ENCODE measurements at regions not wholly inside any gene's neighbourhood (a gene's known extent, or its start where the extent isn't known, plus 50 kb on each side); places are given as distances from the start of the nearest gene placed in this dataset.

DNA sequence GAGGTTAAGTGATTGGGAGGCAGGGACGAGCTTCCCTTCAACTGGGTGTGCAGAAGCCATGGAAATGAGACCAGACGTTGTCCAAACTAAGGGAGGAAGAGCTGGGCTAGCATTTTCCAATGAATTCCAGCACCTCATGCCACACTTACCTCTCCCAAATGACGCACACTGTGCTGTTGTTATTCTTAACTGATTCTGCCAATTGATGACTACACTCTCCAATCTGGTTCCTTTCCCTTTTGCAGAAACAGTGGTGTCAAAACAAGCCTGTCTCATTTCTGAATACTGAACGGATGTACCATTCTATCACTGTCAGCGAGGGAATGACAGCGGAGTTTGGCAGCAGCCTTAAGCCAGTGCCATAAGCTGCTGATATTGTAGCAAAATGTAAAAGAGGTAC is 380.5 kb upstream of the HNRNPA3 start:
- Histone ChIP-seq H3K4me1 (no peaks in the 10 kb centered on the region), H3K36me3 (no peaks in the 10 kb centered on the region), H3K27me3 (no peaks in the 10 kb centered on the region), H3K4me3 (no peak overlapping the region), H3K9me3 (replicated peaks) (no peaks in the 10 kb centered on the region), H3K27ac (no peak overlapping the region)
- DNase-seq: no peak

DNA sequence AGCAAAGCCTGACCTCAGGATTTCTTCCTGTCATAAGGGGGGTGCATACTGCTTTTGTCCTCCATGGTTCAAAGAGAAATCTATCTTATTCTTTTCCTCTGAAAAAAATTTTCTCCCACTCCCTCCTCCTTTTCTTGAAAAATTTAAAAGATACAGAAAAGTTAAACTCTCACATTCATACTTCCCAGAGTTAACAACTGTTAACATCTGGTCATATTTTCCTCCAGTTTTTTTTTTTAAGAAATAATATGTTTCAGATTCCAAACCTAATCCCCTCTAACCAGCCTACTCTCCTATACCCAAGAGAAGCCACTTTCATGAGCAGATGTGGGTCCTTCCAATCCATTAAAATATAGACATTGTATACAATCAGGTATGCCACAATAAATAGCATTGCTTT is 378.9 kb upstream of the HNRNPA3 start:
- no peak overlapping the region for H3K27ac ChIP-seq
- H3K9me3 ChIP-seq (replicated peaks): no peaks in the 10 kb centered on the region
- DNase-seq: no peak
- no peaks in the 10 kb centered on the region for H3K4me1 ChIP-seq
- H3K27me3 ChIP-seq: no peaks in the 10 kb centered on the region
- H3K36me3 ChIP-seq: no peaks in the 10 kb centered on the region
- no peak overlapping the region for H3K4me3 ChIP-seq

DNA sequence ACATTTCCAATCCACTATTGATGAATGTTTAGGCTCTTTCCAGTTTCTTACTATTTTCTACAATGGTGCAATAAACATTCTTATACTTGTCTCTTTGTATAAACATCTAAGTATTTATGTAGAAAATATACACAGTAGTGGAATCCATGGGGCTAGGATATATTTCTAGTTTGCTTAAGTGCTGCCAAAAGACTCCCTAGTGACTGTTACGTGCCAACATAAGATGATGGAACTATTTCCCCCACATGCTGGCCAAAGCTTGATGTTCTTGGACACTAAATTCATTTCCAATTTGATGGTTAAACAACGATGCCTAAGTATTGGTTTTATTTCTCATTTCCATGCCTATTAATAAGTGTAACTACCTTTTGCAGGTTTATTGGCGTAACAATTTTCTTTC is 378.4 kb upstream of the HNRNPA3 start:
- Histone ChIP-seq H3K9me3 (replicated peaks) (no peaks in the 10 kb centered on the region), H3K4me3 (no peak overlapping the region), H3K27me3 (no peaks in the 10 kb centered on the region), H3K36me3 (no peaks in the 10 kb centered on the region), H3K4me1 (no peaks in the 10 kb centered on the region), H3K27ac (no peak overlapping the region)
- DNase-seq: no peak

DNA sequence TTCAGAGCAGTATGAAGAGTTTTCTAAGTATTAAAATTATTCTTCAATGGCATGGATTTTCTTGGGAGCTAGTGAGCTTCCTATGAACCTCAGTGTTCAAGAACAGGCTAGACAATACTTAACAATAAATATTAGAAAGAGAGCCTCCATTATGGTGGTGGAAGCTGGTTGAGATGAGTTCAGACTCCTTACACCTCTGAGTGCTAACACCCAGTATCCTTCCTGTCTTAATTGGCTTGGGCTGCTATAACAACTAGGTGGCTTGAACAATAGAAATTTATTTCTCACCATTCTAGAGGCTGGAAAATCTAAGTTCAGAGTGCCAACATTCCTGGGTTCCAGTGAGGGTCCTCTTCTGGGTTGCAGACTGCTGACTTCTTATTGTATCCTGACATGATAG is 369.4 kb upstream of the HNRNPA3 start:
- no peaks in the 10 kb centered on the region for H3K36me3 ChIP-seq
- DNase-seq: no peak
- no peaks in the 10 kb centered on the region for H3K27me3 ChIP-seq
- H3K4me3 ChIP-seq: no peak overlapping the region
- no peaks in the 10 kb centered on the region for H3K9me3 ChIP-seq (replicated peaks)
- H3K27ac ChIP-seq: no peak overlapping the region
- H3K4me1 ChIP-seq: no peaks in the 10 kb centered on the region

DNA sequence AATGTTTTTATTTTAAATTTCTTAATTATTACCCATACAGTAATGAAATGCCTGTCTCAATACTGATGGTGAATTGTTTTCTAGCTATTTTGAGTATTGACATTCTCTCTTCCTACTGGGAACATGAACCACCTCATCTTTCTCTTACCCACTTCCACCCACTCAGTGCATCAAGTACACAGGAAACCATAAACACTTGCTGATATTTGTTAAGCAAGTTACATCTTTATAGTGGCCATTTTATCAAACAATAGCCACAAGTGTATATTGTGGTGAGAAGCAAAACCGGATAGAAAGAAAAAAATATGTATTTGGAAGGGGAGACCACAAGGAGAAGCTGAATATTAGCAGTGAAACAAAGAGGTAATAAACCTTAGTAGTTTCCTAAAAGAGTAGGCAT is 368.1 kb upstream of the HNRNPA3 start:
- Histone ChIP-seq H3K27me3 (no peaks in the 10 kb centered on the region), H3K4me3 (no peak overlapping the region), H3K27ac (no peak overlapping the region), H3K36me3 (no peaks in the 10 kb centered on the region), H3K9me3 (replicated peaks) (no peaks in the 10 kb centered on the region), H3K4me1 (no peaks in the 10 kb centered on the region)
- DNase-seq: no peak

DNA sequence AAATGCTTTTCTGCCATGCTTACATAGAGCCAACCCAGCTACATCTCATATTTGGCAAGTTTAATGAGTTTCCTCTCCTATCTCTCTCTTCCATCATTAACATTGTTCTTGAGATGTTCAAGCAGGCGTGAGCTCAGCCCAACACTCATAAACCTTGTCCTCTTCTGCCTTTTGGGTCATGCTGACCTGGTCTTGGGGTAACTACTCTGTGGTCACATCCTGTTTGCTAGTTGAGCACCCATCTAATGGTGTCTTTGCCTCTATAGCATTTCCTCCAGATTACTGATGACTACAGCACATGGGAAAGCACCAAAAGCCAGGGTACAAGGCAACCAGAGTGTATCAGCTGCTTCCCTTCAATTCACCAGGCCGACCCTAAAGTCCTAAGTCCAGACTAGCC is 366.9 kb upstream of the HNRNPA3 start:
- no peak for DNase-seq
- Histone ChIP-seq H3K4me3 (no peak overlapping the region), H3K36me3 (no peaks in the 10 kb centered on the region), H3K9me3 (replicated peaks) (no peaks in the 10 kb centered on the region), H3K4me1 (no peaks in the 10 kb centered on the region), H3K27me3 (no peaks in the 10 kb centered on the region), H3K27ac (no peak overlapping the region)

DNA sequence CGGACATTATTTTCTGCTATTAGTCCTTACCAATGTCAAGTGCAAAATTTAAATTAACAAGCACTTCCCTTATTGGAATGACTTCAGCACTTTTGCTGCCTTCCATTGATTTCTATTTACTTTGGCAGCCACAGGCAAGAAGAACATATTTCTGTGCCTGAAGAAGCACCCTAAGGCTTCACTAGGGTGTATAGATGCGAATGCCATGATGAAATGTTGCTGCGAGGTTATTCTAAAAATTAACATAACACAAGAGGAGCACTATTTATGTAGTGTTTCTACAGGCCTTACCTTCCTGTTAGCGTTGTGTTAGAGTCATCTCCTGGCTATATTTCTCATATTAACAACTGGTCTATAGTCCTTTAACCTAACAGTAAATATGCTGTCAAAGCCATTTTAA is 365.0 kb upstream of the HNRNPA3 start:
- DNase-seq: no peak
- H3K36me3 ChIP-seq: no peaks in the 10 kb centered on the region
- no peaks in the 10 kb centered on the region for H3K9me3 ChIP-seq (replicated peaks)
- H3K4me1 ChIP-seq: no peaks in the 10 kb centered on the region
- H3K4me3 ChIP-seq: no peak overlapping the region
- H3K27ac ChIP-seq: no peak overlapping the region
- H3K27me3 ChIP-seq: no peaks in the 10 kb centered on the region

DNA sequence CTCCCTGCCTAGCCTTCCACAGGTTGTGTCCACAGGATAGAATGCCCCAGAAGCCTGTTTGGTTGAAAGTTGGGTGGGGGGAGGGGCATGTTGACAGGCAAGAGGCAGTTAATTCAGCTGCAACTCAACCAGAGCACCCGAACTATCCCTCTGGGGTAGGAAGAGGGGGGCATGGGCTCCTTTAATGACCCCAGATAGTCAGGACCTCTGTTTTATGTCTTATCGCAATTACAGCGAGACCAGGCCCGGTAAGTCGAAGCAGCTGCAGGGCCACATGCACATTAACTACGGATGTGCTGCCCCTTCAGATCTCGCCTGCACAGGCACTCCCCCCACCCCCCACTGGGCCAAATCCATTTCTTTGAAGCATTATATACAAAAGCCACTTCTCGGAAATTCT is 363.8 kb upstream of the HNRNPA3 start:
- H3K4me1 ChIP-seq: no peaks in the 10 kb centered on the region
- no peak overlapping the region for H3K4me3 ChIP-seq
- H3K27ac ChIP-seq: no peak overlapping the region
- H3K36me3 ChIP-seq: no peaks in the 10 kb centered on the region
- H3K27me3 ChIP-seq: no peaks in the 10 kb centered on the region
- DNase-seq: no peak
- no peaks in the 10 kb centered on the region for H3K9me3 ChIP-seq (replicated peaks)

DNA sequence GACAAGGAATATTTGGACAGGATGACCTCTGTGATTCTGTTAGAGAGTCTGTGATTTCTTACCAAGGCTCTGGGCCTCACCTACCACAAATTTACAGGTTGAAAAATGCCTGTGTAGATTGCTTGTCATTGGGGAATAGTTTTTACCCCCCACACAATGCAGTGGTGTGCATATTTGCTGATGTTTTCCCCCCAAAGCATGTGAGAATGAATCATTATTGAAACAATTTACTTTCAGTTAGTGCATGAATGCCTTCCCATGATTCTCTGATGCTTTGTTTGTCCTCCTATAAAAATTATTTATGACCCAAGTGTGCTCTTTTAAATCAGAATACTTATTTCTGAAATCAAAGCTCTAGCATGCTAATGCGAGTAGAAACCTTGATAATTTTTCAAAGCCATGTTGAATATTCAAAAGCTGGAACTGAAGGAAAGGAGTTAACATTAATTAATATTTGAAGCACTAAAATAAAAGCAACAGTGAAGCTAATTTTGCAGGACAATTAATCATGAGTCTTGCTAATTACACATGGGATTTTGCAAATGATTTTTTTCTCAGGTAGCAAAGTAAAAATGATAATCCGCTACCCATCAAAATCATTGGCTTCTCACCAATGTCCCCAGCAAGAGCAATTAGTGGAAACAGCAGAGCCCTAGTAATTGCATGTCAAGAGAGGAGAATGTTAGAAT is 361.2 kb upstream of the HNRNPA3 start:
- DNase-seq: no peak
- no peak overlapping the region for H3K27ac ChIP-seq
- no peaks in the 10 kb centered on the region for H3K4me1 ChIP-seq
- no peaks in the 10 kb centered on the region for H3K36me3 ChIP-seq
- H3K9me3 ChIP-seq (replicated peaks): no peaks in the 10 kb centered on the region
- no peak overlapping the region for H3K4me3 ChIP-seq
- H3K27me3 ChIP-seq: no peaks in the 10 kb centered on the region

DNA sequence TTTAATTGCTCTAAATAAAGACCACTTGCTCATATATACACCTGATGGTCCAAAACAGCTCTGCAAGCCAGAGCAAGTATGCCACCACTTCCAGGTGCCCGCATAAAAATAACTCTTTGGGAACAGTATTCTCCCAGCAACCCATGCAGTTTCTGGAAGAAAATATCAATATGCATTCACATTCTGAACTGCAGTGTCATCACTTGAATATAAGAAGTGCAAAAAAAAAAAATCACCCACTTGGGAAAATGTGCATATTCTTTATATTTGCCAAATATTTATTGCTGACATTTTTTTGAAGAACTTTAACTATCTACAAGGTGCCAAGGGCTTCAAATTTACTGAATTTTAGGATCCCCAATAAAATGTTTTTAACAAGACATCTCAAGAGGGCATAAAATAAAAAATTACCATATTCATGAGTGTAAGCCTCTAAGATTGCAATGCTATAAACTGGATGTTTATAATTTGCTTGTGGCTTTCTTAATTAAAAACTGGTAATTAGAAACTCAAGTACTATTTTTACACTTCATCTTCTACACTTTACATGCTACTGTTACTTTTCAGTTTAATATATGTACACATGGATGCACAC is 360.6 kb upstream of the HNRNPA3 start:
- Histone ChIP-seq H3K9me3 (replicated peaks) (no peaks in the 10 kb centered on the region), H3K36me3 (no peaks in the 10 kb centered on the region), H3K27me3 (no peaks in the 10 kb centered on the region), H3K27ac (no peak overlapping the region), H3K4me3 (no peak overlapping the region), H3K4me1 (no peaks in the 10 kb centered on the region)
- DNase-seq: no peak

GRCh38 chr2:176852667-176853066 is 359.9 kb upstream of the HNRNPA3 start:
- no peaks in the 10 kb centered on the region for H3K27me3 ChIP-seq
- H3K36me3 ChIP-seq: no peaks in the 10 kb centered on the region
- H3K4me1 ChIP-seq: no peaks in the 10 kb centered on the region
- H3K27ac ChIP-seq: no peak overlapping the region
- no peak overlapping the region for H3K4me3 ChIP-seq
- no peaks in the 10 kb centered on the region for H3K9me3 ChIP-seq (replicated peaks)
- DNase-seq: no peak

DNA sequence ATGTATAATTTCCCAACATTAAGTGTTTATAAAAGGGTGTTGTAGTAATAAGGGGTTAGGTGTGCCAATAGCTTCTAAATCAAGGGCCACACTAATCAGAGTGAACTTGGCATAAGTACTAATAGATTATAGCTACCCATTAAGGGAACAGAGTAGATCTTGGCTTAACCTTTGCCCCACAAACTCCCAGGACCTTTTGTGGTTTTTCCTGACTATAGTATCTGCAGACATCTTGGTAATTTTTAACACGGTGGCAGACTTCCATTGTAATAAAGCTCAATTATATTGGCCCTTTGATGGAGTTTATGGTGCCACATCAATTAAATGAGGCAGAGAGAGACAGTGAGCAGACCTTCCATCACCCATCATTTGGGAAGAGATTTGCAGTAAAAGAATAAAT is 358.5 kb upstream of the HNRNPA3 start:
- no peak for DNase-seq
- H3K4me3 ChIP-seq: no peak overlapping the region
- 0 out of 2 replicates have a peak, but pooled peaks cover 5% of the 10 kb centered on the region for H3K27me3 ChIP-seq
- no peaks in the 10 kb centered on the region for H3K9me3 ChIP-seq (replicated peaks)
- H3K4me1 ChIP-seq: no peaks in the 10 kb centered on the region
- H3K36me3 ChIP-seq: no peaks in the 10 kb centered on the region
- H3K27ac ChIP-seq: no peak overlapping the region

DNA sequence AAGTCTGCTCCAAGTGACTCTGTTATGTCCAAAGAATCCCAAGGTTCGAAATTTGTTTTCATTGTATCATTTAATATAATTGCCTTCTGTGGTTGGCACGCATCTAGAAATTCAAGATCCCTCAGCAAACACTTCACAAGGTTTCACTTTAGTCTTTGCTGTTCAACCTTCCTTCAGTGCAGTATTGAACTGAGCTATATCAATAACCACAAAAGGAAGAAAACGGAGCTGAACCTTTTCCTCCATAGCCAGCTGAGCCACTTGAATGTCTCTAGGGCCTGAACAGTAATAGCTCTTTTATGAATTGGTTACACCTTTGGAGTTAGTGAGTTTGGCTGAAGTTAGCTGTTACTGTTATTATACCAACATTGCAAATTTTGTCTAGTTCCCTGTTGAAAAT is 357.7 kb upstream of the HNRNPA3 start:
- Histone ChIP-seq H3K27ac (no peak overlapping the region), H3K4me3 (no peak overlapping the region), H3K27me3 (0 out of 2 replicates have a peak, but pooled peaks cover 6% of the 10 kb centered on the region), H3K4me1 (no peaks in the 10 kb centered on the region), H3K36me3 (no peaks in the 10 kb centered on the region), H3K9me3 (replicated peaks) (no peaks in the 10 kb centered on the region)
- DNase-seq: no peak

DNA sequence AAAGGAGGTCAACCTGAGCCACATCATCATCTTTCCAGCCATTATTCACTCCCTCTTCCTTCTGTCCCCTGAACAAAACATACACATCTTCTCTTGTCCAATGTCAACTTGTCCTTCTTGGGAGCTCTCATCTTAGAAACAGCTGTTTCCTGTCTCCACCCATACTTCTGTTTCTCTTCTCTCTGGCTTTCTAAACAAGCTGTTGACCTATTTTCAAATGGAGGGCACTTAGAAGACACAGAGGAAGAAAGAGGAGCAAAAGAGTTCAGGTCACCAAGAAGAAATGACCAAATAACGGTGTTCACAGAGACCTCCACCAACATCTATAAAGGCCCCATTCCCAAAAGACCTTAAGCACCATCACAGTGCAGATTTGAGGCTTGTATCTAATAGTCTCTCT is 355.9 kb upstream of the HNRNPA3 start:
- H3K4me3 ChIP-seq: no peak overlapping the region
- H3K36me3 ChIP-seq: no peaks in the 10 kb centered on the region
- H3K27me3 ChIP-seq: 0 out of 2 replicates have a peak, but pooled peaks cover 6% of the 10 kb centered on the region
- H3K27ac ChIP-seq: no peak overlapping the region
- no peak for DNase-seq
- no peaks in the 10 kb centered on the region for H3K9me3 ChIP-seq (replicated peaks)
- no peaks in the 10 kb centered on the region for H3K4me1 ChIP-seq

- Histone ChIP-seq H3K4me3 (no peak overlapping the region), H3K27ac (no peak overlapping the region), H3K36me3 (no peaks in the 10 kb centered on the region), H3K9me3 (replicated peaks) (no peaks in the 10 kb centered on the region), H3K27me3 (no peaks in the 10 kb centered on the region), H3K4me1 (no peaks in the 10 kb centered on the region)
- DNase-seq: no peak
Measured at GRCh38 chr2:176865336-176865735, 347.3 kb upstream of the HNRNPA3 start.

- Histone ChIP-seq H3K4me3 (no peak overlapping the region), H3K36me3 (no peaks in the 10 kb centered on the region), H3K27ac (no peak overlapping the region), H3K9me3 (replicated peaks) (no peaks in the 10 kb centered on the region), H3K27me3 (no peaks in the 10 kb centered on the region), H3K4me1 (no peaks in the 10 kb centered on the region)
- no peak for DNase-seq
Measured at GRCh38 chr2:176872406-176872805, 340.2 kb upstream of the HNRNPA3 start.

Measured in SJCRH30 (cell line).